ENCODE measurements at regions not wholly inside any gene's neighbourhood (a gene's known extent, or its start where the extent isn't known, plus 50 kb on each side); places are given as distances from the start of the nearest gene placed in this dataset.

GRCh38 chr22:44640618-44641155, 61.3 kb upstream of the PRR5 start:
- H3K9me3 ChIP-seq (ENCODE audit: control insufficient read depth in 1 of 2, insufficient read depth in 1 of 2, low read depth in 1 of 2, low read length in 2 of 2), result no peaks in the 10 kb centered on the region
- H3K4me2 ChIP-seq (ENCODE audit: low read length), result no peak overlapping the region
- no peak overlapping the region for H3K9ac ChIP-seq (ENCODE audit: low read length)
- ChIA-PET CTCF (no interaction called here), POLR2A (no interaction called here), RAD21 (ENCODE audit: low non-redundant PET in 1 of 2, low total read pairs in 2 of 2, uncharacterized antibody in 2 of 2, unreplicated experiment in 2 of 2) (no interaction called here)
- no peak overlapping the region for H3K27ac ChIP-seq (ENCODE audit: low read depth, low read length)
- ATAC-seq (no peak), DNase-seq (ENCODE audit: low read depth, low spot score) (no peak)
- no peak overlapping the region for H2AFZ ChIP-seq (ENCODE audit: low read depth, low read length, poor library complexity, severe bottlenecking)
- H3K27me3 ChIP-seq (ENCODE audit: insufficient read depth, low read length), result peaks cover 9% of the 10 kb centered on the region; the same call in 1 of the 2 replicates
- H3K36me3 ChIP-seq (ENCODE audit: control insufficient read depth in 1 of 2, insufficient read depth in 2 of 2, low read length in 2 of 2), result no peaks in the 10 kb centered on the region
- TF ChIP-seq TCF7L2 (IDR thresholded peaks at IDR 0.05; ENCODE audit: borderline replicate concordance, extremely low read depth, insufficient read depth, insufficient read length), result no peak
- no peak for TF ChIP-seq CBX3 (IDR thresholded peaks at IDR 0.05; ENCODE audit: low read depth)
- no peak for TF ChIP-seq REST (IDR thresholded peaks at IDR 0.05; ENCODE audit: low read depth)
- TF ChIP-seq JUND (IDR thresholded peaks at IDR 0.05), result no peak
- no peak for TF ChIP-seq MAX (IDR thresholded peaks at IDR 0.05)
- TF ChIP-seq POLR2AphosphoS5 (IDR thresholded peaks at IDR 0.05; ENCODE audit: low read depth, low read length), result no peak
- no peak for TF ChIP-seq SRF (IDR thresholded peaks at IDR 0.05; ENCODE audit: low read depth)
- TF ChIP-seq ZBTB33 (IDR thresholded peaks at IDR 0.05; ENCODE audit: extremely low read depth, insufficient replicate concordance, low read length), result no peak
- no peak for TF ChIP-seq YY1 (IDR thresholded peaks at IDR 0.05; ENCODE audit: extremely low read depth, insufficient replicate concordance, low read depth, low read length)
- no peak for TF ChIP-seq EZH2phosphoT487 (IDR thresholded peaks at IDR 0.05; ENCODE audit: borderline replicate concordance)
- TF ChIP-seq EZH2 (IDR thresholded peaks at IDR 0.05), result no peak
- TF ChIP-seq CEBPB (IDR thresholded peaks at IDR 0.05; ENCODE audit: low read depth), result no peak
- no peak for TF ChIP-seq ATF3 (IDR thresholded peaks at IDR 0.05)
- intact Hi-C loops (cut with micrococcal nuclease), result no loop called here
- no peaks in the 10 kb centered on the region for H4K20me1 ChIP-seq (ENCODE audit: insufficient read depth)
- no TSS peak for BruUV-seq (replicated peaks)
- H3K4me3 ChIP-seq (replicated peaks in 1 of 2; ENCODE audit: low read depth in 1 of 2, low read length in 2 of 2), result no peak overlapping the region
- H3K4me1 ChIP-seq (ENCODE audit: control insufficient read depth in 1 of 2, insufficient read depth in 2 of 2, low read length in 2 of 2), result no peaks in the 10 kb centered on the region; a peak in 1 of 4 replicates
- no peaks in the 10 kb centered on the region for H3K79me2 ChIP-seq (ENCODE audit: insufficient read depth, low read length)
- H3K9me2 ChIP-seq (ENCODE audit: insufficient read depth), result no peaks in the 10 kb centered on the region
